HEK293 (cell line): ENCODE measurements at regions not wholly inside any gene's neighbourhood (a gene's known extent, or its start where the extent isn't known, plus 50 kb on each side); places are given as distances from the start of the nearest gene placed in this dataset.

Source experiments
- CTCF ChIA-PET: fragments of 350-600 bp; formaldehyde crosslinking; extraction: SDS; loops from one replicate; lab custom pipeline; 2021; ENCODE audit warnings: antibody characterized with exemption; lab: Yijun Ruan, JAX
- POLR2A ChIA-PET: fragments of 300-600 bp; formaldehyde crosslinking; extraction: SDS; loops from one replicate; lab custom pipeline; 2020; ENCODE audit warnings: antibody characterized with exemption, inconsistent platforms; lab: Yijun Ruan, JAX
- H3K27ac ChIP-seq: fragments of 200-500 bp; sonication (Bioruptor generic); 2 replicates; pipeline ENCODE4 v1.5.1; 2014; ENCODE audit warnings: low read depth, low read length, control low read depth, inconsistent platforms; ENCODE audit errors: extremely low read depth
- H3K36me3 ChIP-seq, 2 experiments: fragments of 200-500 bp in 1 of 2; sonication (Bioruptor generic) in 1 of 2; 1 replicate in 1 of 2; 2 replicates in 1 of 2; pipeline ENCODE4 v1.5.1; 2014 to 2017; ENCODE audit warnings: inconsistent platforms in 2 of 2, low read length in 2 of 2; ENCODE audit not compliant: control insufficient read depth in 2 of 2, insufficient read depth in 1 of 2
- H3K4me1 ChIP-seq: fragments of 200-500 bp; sonication (Bioruptor generic); 2 replicates; pipeline ENCODE4 v1.5.1; 2014; ENCODE audit warnings: mild to moderate bottlenecking, low read length, inconsistent platforms; ENCODE audit not compliant: control insufficient read depth, insufficient read depth
- H3K4me3 ChIP-seq: 2 replicates; pipeline ENCODE4 v1.5.1; 2011; ENCODE audit warnings: low read depth, mild to moderate bottlenecking, control low read depth, low read length, moderate library complexity
- H3K9me3 ChIP-seq: fragments of 200-500 bp; sonication (Bioruptor generic); 2 replicates; pipeline ENCODE4 v1.5.1; 2014; ENCODE audit warnings: low read depth, low read length, inconsistent platforms; ENCODE audit not compliant: control insufficient read depth, insufficient read depth
- AEBP2 ChIP-seq: fragments of 450-650 bp; formaldehyde crosslinking; IDR thresholded peaks from 2 replicates; pipeline ENCODE4 v1.5.1; 2016; ENCODE audit warnings: missing biosample characterization, missing genetic modification characterization, borderline replicate concordance
- BCL11B ChIP-seq: fragments of 450-650 bp; formaldehyde crosslinking; IDR thresholded peaks from 2 replicates; pipeline ENCODE4 v1.5.1; 2016; ENCODE audit warnings: low read depth, missing biosample characterization, missing genetic modification characterization
- BCL6B ChIP-seq: fragments of 450-650 bp; formaldehyde crosslinking; IDR thresholded peaks from 2 replicates; pipeline ENCODE4 v1.5.1; 2017; ENCODE audit warnings: missing biosample characterization, missing genetic modification characterization
- INSM2 ChIP-seq: fragments of 450-650 bp; formaldehyde crosslinking; IDR thresholded peaks from 2 replicates; pipeline ENCODE4 v1.5.1; 2016; ENCODE audit warnings: missing biosample characterization, missing genetic modification characterization
- KLF17 ChIP-seq: fragments of 450-650 bp; formaldehyde crosslinking; IDR thresholded peaks from 2 replicates; pipeline ENCODE4 v1.5.1; 2016; ENCODE audit warnings: missing biosample characterization, missing genetic modification characterization
- KLF9 ChIP-seq: fragments of 450-650 bp; formaldehyde crosslinking; IDR thresholded peaks from 2 replicates; pipeline ENCODE4 v1.5.1; 2016; ENCODE audit warnings: missing biosample characterization, missing genetic modification characterization, low read depth
- MEIS1 ChIP-seq: sonication (generic); formaldehyde crosslinking; IDR thresholded peaks from 2 replicates; pipeline ENCODE4 v1.8.1; 2022; ENCODE audit warnings: missing genetic modification reagents, mild to moderate bottlenecking, borderline replicate concordance
- PBX3 ChIP-seq: sonication (generic); formaldehyde crosslinking; IDR thresholded peaks from 2 replicates; pipeline ENCODE4 v1.8.1; 2022; ENCODE audit warnings: mild to moderate bottlenecking, moderate library complexity, missing genetic modification reagents
- PRDM1 ChIP-seq: fragments of 450-650 bp; formaldehyde crosslinking; IDR thresholded peaks from 2 replicates; pipeline ENCODE4; 2016; ENCODE audit warnings: missing biosample characterization, missing genetic modification characterization
- SALL2 ChIP-seq: fragments of 450-650 bp; formaldehyde crosslinking; IDR thresholded peaks from 2 replicates; pipeline ENCODE4 v1.5.0; 2017; ENCODE audit warnings: missing biosample characterization, mild to moderate bottlenecking, missing genetic modification characterization, borderline replicate concordance
- SCRT1 ChIP-seq: fragments of 450-650 bp; formaldehyde crosslinking; IDR thresholded peaks from 2 replicates; pipeline ENCODE4 v1.5.1; 2016; ENCODE audit warnings: missing biosample characterization, missing genetic modification characterization, borderline replicate concordance
- TCF7L2 ChIP-seq: IDR thresholded peaks from 2 replicates; pipeline ENCODE4 v1.6.1; 2011; ENCODE audit warnings: low read depth, mild to moderate bottlenecking, inconsistent platforms, low read length, moderate library complexity, borderline replicate concordance
- ZFP69B ChIP-seq: fragments of 450-650 bp; formaldehyde crosslinking; IDR thresholded peaks from 2 replicates; pipeline ENCODE4 v1.5.1; 2016; ENCODE audit warnings: missing biosample characterization, missing genetic modification characterization
- ZNF133 ChIP-seq: fragments of 450-650 bp; formaldehyde crosslinking; IDR thresholded peaks from 2 replicates; pipeline ENCODE4 v1.5.1; 2016; ENCODE audit warnings: missing biosample characterization, missing genetic modification characterization
- ZNF140 ChIP-seq: fragments of 450-650 bp; formaldehyde crosslinking; IDR thresholded peaks from 2 replicates; pipeline ENCODE4 v1.5.1; 2016; ENCODE audit warnings: missing biosample characterization, missing genetic modification characterization
- ZNF2 ChIP-seq: fragments of 450-650 bp; formaldehyde crosslinking; IDR thresholded peaks from 2 replicates; pipeline ENCODE4 v1.5.1; 2016; ENCODE audit warnings: missing biosample characterization, missing genetic modification characterization
- ZNF211 ChIP-seq: fragments of 450-650 bp; formaldehyde crosslinking; IDR thresholded peaks from 2 replicates; pipeline ENCODE4 v1.5.1; 2016; ENCODE audit warnings: low read depth, missing biosample characterization, missing genetic modification characterization
- ZNF221 ChIP-seq: fragments of 450-650 bp; formaldehyde crosslinking; IDR thresholded peaks from 2 replicates; pipeline ENCODE4 v1.5.1; 2017; ENCODE audit warnings: missing biosample characterization, missing genetic modification characterization, borderline replicate concordance
- ZNF426 ChIP-seq: fragments of 450-650 bp; formaldehyde crosslinking; IDR thresholded peaks from 2 replicates; pipeline ENCODE4 v1.5.1; 2017; ENCODE audit warnings: missing biosample characterization, missing genetic modification characterization, mild to moderate bottlenecking, inconsistent platforms, moderate library complexity
- ZNF48 ChIP-seq: fragments of 450-650 bp; formaldehyde crosslinking; IDR thresholded peaks from 2 replicates; pipeline ENCODE4 v1.5.1; 2016; ENCODE audit warnings: missing biosample characterization, missing genetic modification characterization
- ZNF596 ChIP-seq: fragments of 450-650 bp; IDR thresholded peaks from 2 replicates; pipeline ENCODE4 v1.5.0; 2018; ENCODE audit warnings: missing biosample characterization, mild to moderate bottlenecking, missing genetic modification characterization, moderate library complexity
- ZNF623 ChIP-seq: fragments of 450-650 bp; formaldehyde crosslinking; IDR thresholded peaks from 2 replicates; pipeline ENCODE4 v1.5.1; 2016; ENCODE audit warnings: missing biosample characterization, missing genetic modification characterization
- ZNF645 ChIP-seq: fragments of 450-650 bp; formaldehyde crosslinking; IDR thresholded peaks from 2 replicates; pipeline ENCODE4; 2016; ENCODE audit warnings: missing biosample characterization, missing genetic modification characterization
- ZNF677 ChIP-seq: fragments of 450-650 bp; IDR thresholded peaks from 2 replicates; pipeline ENCODE4 v1.5.0; 2018; ENCODE audit warnings: missing biosample characterization, mild to moderate bottlenecking, missing genetic modification characterization, moderate library complexity
- ZNF701 ChIP-seq: fragments of 450-650 bp; formaldehyde crosslinking; IDR thresholded peaks from 2 replicates; pipeline ENCODE4 v1.5.1; 2016; ENCODE audit warnings: missing biosample characterization, missing genetic modification characterization
- ZNF747 ChIP-seq: fragments of 450-650 bp; formaldehyde crosslinking; IDR thresholded peaks from 2 replicates; pipeline ENCODE4 v1.5.1; 2016; ENCODE audit warnings: missing biosample characterization, missing genetic modification characterization

- TF ChIP-seq ZNF701 (no peak), BCL11B (tag by site-specific recombination) (no peak)
These were observed 89.1 kb upstream of the PROX1 start (continued) for GRCh38 chr1:213898684-213899083.

- TF ChIP-seq ZNF645 (tag by site-specific recombination) (no peak), TCF7L2 (no peak), ZNF426 (tag by site-specific recombination) (no peak), ZNF221 (tag by site-specific recombination) (no peak), ZNF133 (tag by site-specific recombination) (no peak), KLF17 (tag by site-specific recombination) (no peak), ZNF747 (tag by site-specific recombination) (no peak), ZNF140 (tag by site-specific recombination) (no peak), ZNF211 (tag by site-specific recombination) (no peak), PBX3 (CRISPR knock-in tag) (no peak), ZNF2 (tag by site-specific recombination) (no peak), ZNF677 (tag by site-specific recombination) (no peak), MEIS1 (no peak), INSM2 (tag by site-specific recombination) (no peak), KLF9 (tag by site-specific recombination) (no peak), ZFP69B (tag by site-specific recombination) (no peak)
- TF ChIP-seq, all 188 proteins: peak for 0
- Histone ChIP-seq H3K4me1 (no peaks in the 10 kb centered on the region), H3K4me3 (no peak overlapping the region), H3K9me3 (no peaks in the 10 kb centered on the region), H3K27ac (no peak overlapping the region), H3K36me3 (no peaks in the 10 kb centered on the region)
- CTCF ChIA-PET = no interaction called here
- POLR2A ChIA-PET = no interaction called here
These were observed 88.4 kb upstream of the PROX1 start for GRCh38 chr1:213899413-213899812.

GRCh38 chr1:213905344-213905743, 82.4 kb upstream of the PROX1 start:
- Histone ChIP-seq H3K4me3 (no peak overlapping the region), H3K4me1 (no peaks in the 10 kb centered on the region), H3K27ac (no peak overlapping the region)
- CTCF ChIA-PET = no interaction called here
- POLR2A ChIA-PET = no interaction called here
- TF ChIP-seq ZNF596 (tag by site-specific recombination) (no peak), SALL2 (tag by site-specific recombination) (no peak), PRDM1 (tag by site-specific recombination) (no peak), ZNF48 (tag by site-specific recombination) (no peak), AEBP2 (no peak), SCRT1 (tag by site-specific recombination) (no peak), BCL6B (tag by site-specific recombination) (no peak), ZNF623 (tag by site-specific recombination) (no peak)
- TF ChIP-seq, all 188 proteins: peak for 0
- H3K36me3 ChIP-seq = no peaks in the 10 kb centered on the region
- no peaks in the 10 kb centered on the region for H3K9me3 ChIP-seq
